GM21515 (cell line): ENCODE measurements at regions not wholly inside any gene's neighbourhood (a gene's known extent, or its start where the extent isn't known, plus 50 kb on each side); places are given as distances from the start of the nearest gene placed in this dataset.

Experiments used
- ATAC-seq: cut with Tn5 transposase; IDR thresholded peaks from one replicate; pipeline ENCODE4 v1.9.1; 2021; ENCODE audit not compliant: unreplicated experiment

- ATAC-seq: no peak
Measured at GRCh38 chr7:18445483-18445882, 50.1 kb upstream of the HDAC9 start.
